NCI-H748 (cell line): ENCODE measurements at regions not wholly inside any gene's neighbourhood (a gene's known extent, or its start where the extent isn't known, plus 50 kb on each side); places are given as distances from the start of the nearest gene placed in this dataset.
"Not testable (repeated sequence)": the region's sequence is repeated elsewhere in the genome, so short reads cannot be mapped to it uniquely, and the experiment has no call there.

ENCODE experiments used
- DNase-seq: peaks from one replicate; lab custom pipeline; 2025; ENCODE audit not compliant: unreplicated experiment; lab: John Stamatoyannopoulos, UW

- not testable (repeated sequence) for DNase-seq
These were observed 114.8 kb upstream of the GNAI1 start for GRCh38 chr7:80019809-80020207.

GRCh38 chr7:80018941-80019808 lies 115.5 kb upstream of the GNAI1 start:
- DNase-seq, result peak; percentile 74

- peak; percentile 3 for DNase-seq
These were observed 117.4 kb upstream of the GNAI1 start for GRCh38 chr7:80017101-80017698.

DNA sequence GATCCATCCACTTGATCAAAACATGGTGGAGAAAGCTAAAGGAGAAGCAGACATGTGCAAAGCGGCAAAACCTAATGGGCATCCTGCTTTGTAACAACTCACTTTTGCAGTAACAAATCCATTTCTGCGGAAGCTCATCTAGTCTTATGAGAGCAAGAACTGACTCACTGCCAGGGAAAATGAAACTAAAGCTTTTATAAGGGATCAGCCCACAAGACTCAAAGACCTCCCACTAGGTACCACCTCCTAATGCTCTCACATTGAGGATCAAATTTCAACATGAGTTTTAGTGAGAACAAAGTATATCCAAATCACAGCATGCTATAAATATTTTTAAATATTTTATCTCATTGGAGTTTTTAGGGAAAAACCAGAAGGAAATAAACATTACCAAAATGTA lies 120.1 kb upstream of the GNAI1 start:
- peak; percentile 50 for DNase-seq

- peak; percentile 36 for DNase-seq
These were observed 126.6 kb upstream of the GNAI1 start for GRCh38 chr7:80008039-80008438.

DNA sequence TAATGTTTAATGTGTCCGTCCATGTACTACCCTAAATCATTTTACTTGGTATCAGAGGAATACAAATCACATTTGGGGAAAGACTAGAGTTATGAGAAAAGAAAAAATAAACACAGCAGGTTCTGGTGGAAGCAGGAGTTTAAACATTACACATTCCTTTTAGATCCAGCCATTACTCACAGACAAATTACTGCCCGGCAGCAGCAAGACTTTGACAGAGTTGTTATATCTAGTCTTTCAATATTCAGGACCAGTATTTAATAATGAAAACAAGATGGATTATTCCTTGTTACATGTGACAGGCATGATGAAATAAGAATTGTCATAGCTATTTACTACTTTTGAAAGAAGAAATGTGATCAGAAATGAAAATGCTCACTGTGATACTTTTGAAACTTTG lies 131.8 kb upstream of the GNAI1 start:
- DNase-seq, result no peak

- DNase-seq, result no peak
These were observed 136.3 kb upstream of the GNAI1 start for GRCh38 chr7:79998363-79998762.

DNA sequence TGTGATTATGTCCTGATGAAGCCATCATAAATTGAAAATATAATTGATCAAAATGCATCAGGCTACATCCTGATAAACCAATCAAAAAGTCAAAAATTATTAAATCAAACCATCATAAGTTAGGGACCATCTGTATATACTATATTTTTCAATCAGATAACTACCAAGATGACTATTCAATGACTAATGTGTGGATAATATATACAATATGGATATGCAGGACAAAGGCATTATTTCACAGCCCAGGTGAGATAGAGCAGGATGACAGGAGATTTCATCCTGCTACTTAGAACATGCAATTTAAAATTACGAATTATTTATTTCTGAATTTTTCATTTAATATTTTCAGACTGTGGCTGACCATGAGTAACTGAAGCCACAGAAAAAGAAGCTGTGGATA lies 137.3 kb upstream of the GNAI1 start:
- no peak for DNase-seq

GRCh38 chr7:79995741-79996140 lies 138.9 kb upstream of the GNAI1 start:
- DNase-seq, result not testable (repeated sequence)

DNA sequence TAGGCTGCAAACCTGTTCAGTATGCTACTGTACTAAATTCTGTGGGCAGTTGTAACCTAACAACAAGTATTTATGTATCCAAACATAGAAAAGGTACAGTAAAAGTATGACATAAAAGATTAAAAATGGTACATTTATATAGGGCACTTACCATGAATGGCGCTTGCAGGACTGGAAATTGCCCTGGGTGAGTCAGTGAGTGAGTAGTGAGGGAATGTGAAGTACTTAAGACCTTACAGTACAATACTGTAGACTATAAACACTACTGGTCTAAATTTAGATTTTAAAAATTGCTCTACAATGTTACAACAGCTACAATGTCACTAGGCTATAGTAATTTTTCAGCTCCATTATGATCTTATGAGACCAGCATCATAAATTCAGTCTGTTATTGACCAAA lies 146.0 kb upstream of the GNAI1 start:
- DNase-seq, result no peak

GRCh38 chr7:79984210-79984609 lies 150.4 kb upstream of the GNAI1 start:
- DNase-seq, result no peak

GRCh38 chr7:79982141-79982770 lies 152.4 kb upstream of the GNAI1 start:
- no peak for DNase-seq

DNA sequence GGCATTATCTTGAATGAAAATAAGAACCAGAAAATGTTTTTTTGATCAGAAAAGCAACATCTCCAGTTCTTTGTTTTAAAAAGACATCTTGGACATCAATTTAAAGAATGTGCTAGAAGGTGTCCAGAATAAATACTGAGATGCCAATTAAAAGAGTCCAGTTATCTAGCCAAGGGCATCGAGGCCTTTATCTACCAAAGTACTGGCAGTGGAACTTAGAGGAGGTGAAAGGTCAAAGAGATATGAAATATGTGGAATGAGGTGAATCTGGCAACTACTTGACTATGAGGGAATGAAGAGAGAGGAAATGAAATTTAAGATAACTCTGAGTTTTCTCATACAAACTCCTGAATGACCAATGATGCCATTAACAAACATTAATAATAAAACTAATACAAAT lies 154.3 kb upstream of the GNAI1 start:
- DNase-seq, result no peak

DNA sequence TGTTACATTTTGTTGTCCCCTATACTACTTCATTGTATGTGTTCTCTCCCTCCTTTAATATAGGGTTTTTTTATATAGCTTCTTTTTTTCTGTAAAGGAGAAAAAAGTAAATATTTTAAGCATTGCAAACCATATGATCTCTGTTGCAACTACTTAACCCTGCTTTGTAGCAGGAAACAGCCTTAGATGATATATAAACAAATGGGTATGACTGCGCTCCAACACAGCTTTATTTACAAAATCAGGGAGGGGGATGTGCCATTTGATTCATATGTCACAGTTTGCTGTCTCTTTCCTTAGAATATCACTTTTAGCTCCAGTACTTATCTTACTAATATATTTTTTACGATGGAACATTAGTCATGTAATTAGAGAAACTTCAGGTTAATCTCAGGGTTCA lies 155.2 kb upstream of the GNAI1 start:
- DNase-seq, result no peak

GRCh38 chr7:79977481-79977880 lies 157.2 kb upstream of the GNAI1 start:
- DNase-seq, result no peak

- not testable (repeated sequence) for DNase-seq
These were observed 158.0 kb upstream of the GNAI1 start for GRCh38 chr7:79976711-79977020.

DNA sequence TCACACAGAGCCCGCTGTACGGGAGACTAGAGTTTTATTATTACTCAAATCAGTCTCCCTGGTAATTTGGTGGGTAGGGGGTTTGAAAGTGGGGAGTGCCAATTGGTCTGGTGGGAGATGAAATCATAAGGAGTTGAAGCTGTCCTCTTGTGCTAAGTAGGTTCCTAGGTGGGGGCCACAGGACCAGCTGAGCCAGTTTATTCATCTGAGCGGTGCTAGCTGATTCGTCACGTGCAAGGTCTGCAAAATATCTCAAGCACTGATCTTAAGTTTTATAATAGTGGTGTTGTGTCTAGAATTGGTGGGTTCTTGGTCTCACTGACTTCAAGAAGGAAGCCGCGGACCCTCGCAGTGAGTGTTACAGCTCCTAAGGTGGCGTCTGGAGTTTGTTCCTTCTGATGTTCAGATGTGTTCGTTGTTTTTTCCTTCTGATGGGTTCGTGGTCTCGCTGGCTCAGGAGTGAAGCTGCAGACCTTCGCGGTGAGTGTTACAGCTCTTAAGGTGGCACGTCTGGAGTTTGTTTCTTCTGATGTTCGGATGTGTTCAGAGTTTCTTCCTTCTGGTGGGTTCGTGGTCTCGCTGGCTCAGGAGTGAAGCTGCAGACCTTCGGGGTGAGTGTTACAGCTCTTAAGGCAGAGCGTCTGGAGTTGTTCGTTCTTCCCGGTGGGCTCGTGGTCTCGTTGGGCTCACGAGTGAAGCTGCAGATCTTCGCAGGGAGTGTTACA lies 158.5 kb upstream of the GNAI1 start:
- DNase-seq, result not testable (repeated sequence)

GRCh38 chr7:79973455-79973854 lies 161.2 kb upstream of the GNAI1 start:
- no peak for DNase-seq

DNA sequence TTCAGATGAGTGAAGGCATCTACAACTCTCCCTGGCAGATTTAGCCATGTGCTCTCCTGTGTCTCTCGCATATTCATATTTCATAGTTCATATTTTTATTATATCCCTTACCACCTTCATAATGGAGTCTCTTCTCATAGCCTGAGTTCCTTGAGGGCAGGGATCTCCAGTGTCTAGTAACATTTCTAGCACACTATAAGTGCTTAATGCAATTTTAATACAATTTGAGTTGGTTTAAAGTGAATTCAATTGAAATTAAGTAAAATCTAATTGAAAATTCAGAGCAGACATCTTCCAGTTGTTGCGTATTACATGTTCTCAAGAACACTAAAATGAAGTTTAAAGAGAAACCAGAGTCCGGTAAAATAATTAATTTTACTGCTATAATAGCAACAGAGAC lies 163.6 kb upstream of the GNAI1 start:
- no peak for DNase-seq

DNA sequence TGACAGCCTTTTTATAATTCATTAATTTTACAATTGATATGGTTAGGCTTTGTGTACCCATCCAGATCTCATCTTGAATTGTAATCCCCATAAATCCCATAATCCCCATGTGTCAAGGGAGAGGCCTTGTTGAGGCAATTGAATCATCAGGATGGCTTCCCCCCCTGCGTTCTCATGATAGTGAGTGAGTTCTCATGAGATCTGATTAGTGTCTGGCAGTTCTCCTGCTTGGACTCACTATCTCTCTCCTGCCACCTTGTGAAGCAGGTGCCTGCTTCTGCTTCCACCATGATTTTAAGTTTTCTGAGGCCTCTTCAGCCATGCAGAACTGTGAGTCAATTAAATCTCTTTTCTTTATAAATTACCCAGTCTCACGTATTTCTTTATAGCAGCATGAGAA lies 165.7 kb upstream of the GNAI1 start:
- DNase-seq, result no peak

DNA sequence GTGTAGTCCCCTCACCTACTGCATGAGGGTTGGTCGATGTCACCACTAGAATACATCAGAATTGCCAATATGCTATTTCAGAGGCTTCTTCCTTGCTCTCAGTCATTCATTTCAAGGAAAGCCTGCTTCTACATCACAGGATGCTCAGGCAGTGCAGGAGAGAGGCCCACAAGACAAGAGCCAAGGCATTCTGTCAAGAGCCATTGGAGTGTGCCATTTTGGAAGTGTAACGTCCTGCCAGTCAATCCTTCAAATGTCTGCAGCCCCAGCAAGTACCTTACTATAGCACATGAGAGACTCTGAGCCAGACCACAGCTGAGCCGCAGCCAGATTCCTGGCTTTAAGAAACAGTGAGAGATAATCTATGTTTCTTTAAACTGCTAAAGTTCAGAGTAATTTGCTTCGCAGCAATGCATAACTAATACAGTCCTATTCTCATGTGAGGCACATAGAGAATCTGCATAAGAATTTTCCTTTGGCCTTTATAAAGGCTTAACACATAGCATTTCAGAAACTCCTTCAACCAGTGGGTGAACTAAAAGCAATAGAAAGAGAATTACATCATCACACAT lies 166.5 kb upstream of the GNAI1 start:
- DNase-seq, result no peak
